ENCODE measurements at regions not wholly inside any gene's neighbourhood (a gene's known extent, or its start where the extent isn't known, plus 50 kb on each side); places are given as distances from the start of the nearest gene placed in this dataset.

DNA sequence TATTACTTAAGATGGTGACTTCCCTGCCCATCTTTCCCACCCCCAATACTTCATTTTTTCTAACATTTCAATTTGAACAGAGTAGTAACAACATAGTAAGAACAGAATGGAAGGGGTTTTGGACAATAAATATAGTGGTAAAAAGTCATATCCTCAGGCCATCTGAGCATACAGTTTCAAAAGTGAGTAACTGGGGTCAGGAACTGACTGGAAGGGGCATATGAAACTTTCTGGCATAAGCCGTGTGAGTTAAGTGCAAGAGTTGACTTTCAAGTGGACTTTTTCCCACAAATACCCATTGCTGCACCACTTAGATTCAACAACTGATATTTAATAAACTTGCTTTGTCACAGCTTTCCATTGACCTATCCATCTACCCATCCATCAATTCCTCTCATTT is 153.5 kb upstream of the IL12A start:
- no peak overlapping the region for H3K9ac ChIP-seq (ENCODE audit: low read depth in 2 of 2, low read length in 2 of 2)
- H3K4me1 ChIP-seq = no peaks in the 10 kb centered on the region
- H3K4me3 ChIP-seq = no peak overlapping the region
- no peaks in the 10 kb centered on the region for H3K9me3 ChIP-seq
- no peak overlapping the region for H3K27ac ChIP-seq
- no peaks in the 10 kb centered on the region for H3K27me3 ChIP-seq
- no peaks in the 10 kb centered on the region for H3K36me3 ChIP-seq
- TF ChIP-seq, protein P1, sequence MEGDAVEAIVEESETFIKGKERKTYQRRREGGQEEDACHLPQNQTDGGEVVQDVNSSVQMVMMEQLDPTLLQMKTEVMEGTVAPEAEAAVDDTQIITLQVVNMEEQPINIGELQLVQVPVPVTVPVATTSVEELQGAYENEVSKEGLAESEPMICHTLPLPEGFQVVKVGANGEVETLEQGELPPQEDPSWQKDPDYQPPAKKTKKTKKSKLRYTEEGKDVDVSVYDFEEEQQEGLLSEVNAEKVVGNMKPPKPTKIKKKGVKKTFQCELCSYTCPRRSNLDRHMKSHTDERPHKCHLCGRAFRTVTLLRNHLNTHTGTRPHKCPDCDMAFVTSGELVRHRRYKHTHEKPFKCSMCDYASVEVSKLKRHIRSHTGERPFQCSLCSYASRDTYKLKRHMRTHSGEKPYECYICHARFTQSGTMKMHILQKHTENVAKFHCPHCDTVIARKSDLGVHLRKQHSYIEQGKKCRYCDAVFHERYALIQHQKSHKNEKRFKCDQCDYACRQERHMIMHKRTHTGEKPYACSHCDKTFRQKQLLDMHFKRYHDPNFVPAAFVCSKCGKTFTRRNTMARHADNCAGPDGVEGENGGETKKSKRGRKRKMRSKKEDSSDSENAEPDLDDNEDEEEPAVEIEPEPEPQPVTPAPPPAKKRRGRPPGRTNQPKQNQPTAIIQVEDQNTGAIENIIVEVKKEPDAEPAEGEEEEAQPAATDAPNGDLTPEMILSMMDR (IDR thresholded peaks at IDR 0.05) = no peak
- intact Hi-C loops (cut with DNase I) = no loop called here
- DNase-seq = no peak

DNA sequence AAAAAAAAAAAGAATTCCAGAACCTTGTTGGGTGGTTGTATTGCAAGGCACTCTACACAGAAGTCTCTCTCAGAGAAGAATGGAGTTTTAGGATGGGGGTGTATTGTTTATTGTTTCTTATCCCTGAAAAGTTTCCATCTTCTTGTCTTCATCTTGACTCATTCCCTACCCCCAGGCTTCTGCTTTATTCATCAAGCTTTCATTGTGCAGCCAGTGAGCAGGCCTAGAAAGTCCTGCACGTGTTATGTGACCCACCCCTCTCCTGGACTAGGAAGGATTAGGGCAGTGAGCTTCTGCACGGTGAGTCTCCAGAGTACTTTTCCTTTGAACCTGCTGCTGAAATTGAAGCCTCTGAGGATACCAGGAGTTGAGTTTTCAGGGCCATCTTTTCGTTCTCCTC is 150.9 kb upstream of the IL12A start:
- Histone ChIP-seq H3K27me3 (no peaks in the 10 kb centered on the region), H3K4me3 (no peak overlapping the region), H3K4me1 (no peaks in the 10 kb centered on the region), H3K27ac (no peak overlapping the region), H3K9ac (ENCODE audit: low read depth in 2 of 2, low read length in 2 of 2) (no peak overlapping the region), H3K36me3 (no peaks in the 10 kb centered on the region), H3K9me3 (no peaks in the 10 kb centered on the region)
- TF ChIP-seq, protein P1 (IDR thresholded peaks at IDR 0.05) = no peak
- intact Hi-C loops (cut with DNase I) = no loop called here
- DNase-seq = no peak

DNA sequence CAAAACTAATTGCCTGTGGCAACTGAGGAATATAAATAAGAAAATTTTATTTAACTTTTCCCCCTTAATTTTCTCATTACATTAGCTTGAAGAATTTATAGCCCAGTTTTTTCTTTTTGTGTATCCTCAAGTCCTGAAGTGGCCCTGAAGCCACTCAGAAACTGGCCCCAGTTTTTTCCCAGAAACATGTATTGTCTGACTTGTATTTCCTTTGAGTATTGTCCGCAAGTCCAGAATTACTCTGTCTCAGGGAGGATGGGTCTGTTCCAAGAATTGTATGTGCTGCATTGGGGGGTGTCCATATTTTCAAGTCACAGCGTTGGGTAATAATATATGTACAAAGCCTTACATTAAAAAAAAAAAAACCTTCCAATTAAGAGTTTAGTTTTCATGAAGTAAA is 149.7 kb upstream of the IL12A start:
- no peaks in the 10 kb centered on the region for H3K9me3 ChIP-seq
- no peak overlapping the region for H3K4me3 ChIP-seq
- TF ChIP-seq, protein P1 (IDR thresholded peaks at IDR 0.05) = no peak
- H3K27ac ChIP-seq = no peak overlapping the region
- no peaks in the 10 kb centered on the region for H3K27me3 ChIP-seq
- H3K4me1 ChIP-seq = no peaks in the 10 kb centered on the region
- no peak overlapping the region for H3K9ac ChIP-seq (ENCODE audit: low read depth in 2 of 2, low read length in 2 of 2)
- no peak for DNase-seq
- intact Hi-C loops (cut with DNase I) = no loop called here
- H3K36me3 ChIP-seq = no peaks in the 10 kb centered on the region

DNA sequence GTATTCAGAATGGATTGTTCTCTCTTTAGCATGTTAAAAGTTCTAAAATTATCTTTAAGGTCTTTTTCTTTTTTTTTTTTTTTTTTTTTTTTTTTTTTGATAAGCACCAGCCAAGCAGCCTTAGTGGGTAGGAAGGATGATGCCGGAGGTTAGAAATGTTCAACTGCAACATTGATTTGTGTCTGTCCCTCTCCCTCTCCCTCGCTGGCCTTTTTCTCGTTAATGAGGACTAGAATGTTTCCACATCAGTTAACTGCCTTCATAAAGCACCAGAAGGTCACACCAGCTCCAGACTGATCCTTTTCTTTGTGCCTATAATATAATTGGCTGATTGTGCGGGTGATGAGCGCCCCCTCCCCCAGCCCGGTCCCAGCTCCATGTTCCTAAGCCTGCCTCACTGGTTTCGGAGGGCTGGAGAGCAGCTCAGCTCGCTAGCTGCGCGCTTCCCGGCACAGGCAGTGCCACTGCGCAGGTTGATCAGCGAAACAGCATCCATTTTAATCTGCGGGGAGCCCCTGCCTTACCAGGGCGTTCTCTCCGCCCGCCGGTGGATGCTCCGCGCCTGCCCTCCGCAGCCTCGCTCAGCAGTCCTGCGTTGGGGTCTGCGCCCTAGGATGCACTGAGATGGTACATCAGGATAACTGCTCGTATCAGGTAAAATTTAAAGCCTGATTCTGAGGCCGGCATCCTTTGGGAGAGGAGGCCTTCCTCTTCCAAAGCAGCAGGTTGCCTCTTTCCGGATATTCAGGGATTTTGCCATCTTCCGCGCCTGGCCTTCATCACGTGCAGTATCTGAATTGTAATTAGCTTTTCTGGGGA is 148.9 kb upstream of the IL12A start, which contains the start of gene SCHIP1:
Gene SCHIP1, plus strand, starts transcription at position 301 of the 819 bp plus-strand sequence.
- Histone ChIP-seq H3K9ac (ENCODE audit: low read depth in 2 of 2, low read length in 2 of 2) (no peak within 1 kb of the TSS), H3K27ac (no peak within 1 kb of the TSS), H3K4me1 (no peaks in the 10 kb centered on the region), H3K36me3 (no peaks in the 10 kb centered on the region), H3K9me3 (no peaks in the 10 kb centered on the region), H3K4me3 (no peak within 1 kb of the TSS), H3K27me3 (no peaks in the 10 kb centered on the region)
- intact Hi-C loops (cut with DNase I) = no loop called here
- TF ChIP-seq, protein P1 (IDR thresholded peaks at IDR 0.05) = no peak
- no peak for DNase-seq

DNA sequence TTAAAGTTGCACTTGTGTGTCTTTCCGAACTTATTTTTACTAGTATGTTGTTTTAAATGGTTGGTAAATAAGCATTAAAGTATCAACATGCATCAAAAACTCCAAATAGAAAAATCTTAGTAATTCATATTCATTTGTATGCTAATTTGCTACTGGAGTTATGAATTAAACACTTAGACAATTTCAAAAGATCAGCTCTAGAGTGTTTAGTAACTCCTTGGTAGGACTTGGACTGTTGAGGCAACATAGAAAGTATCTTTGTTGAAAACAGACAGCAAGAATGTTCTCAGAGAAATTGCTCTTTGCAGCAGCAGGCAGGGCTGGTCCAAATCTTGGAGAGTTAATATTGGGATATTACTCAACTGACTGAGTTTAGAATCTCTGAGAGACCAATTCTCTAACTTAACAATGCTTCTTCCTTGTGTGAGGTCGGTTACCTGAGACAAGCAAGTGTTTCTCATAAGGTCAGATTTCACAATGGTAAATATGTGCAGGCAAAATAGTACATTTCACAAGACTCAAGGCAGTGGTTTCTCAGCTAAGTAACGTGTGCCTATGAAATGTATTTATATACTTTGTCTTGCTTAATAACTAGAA is 147.8 kb upstream of the IL12A start:
- Histone ChIP-seq H3K4me3 (no peak overlapping the region), H3K4me1 (no peaks in the 10 kb centered on the region), H3K9ac (ENCODE audit: low read depth in 2 of 2, low read length in 2 of 2) (no peak overlapping the region), H3K9me3 (no peaks in the 10 kb centered on the region), H3K27me3 (no peaks in the 10 kb centered on the region), H3K36me3 (no peaks in the 10 kb centered on the region), H3K27ac (no peak overlapping the region)
- TF ChIP-seq, protein P1 (IDR thresholded peaks at IDR 0.05) = no peak
- DNase-seq = no peak
- intact Hi-C loops (cut with DNase I) = no loop called here

Data from colonic mucosa (tissue), 4 donors.